ENCODE measurements at regions not wholly inside any gene's neighbourhood (a gene's known extent, or its start where the extent isn't known, plus 50 kb on each side); places are given as distances from the start of the nearest gene placed in this dataset.

GRCh38 chr20:48358176-48359054 lies 469.4 kb downstream of the PREX1 start:
- TF ChIP-seq SUZ12 (IDR thresholded peaks at IDR 0.05; ENCODE audit: extremely low read depth, insufficient read depth, insufficient read length) (no peak), YY1 (IDR thresholded peaks at IDR 0.05; ENCODE audit: insufficient read depth, insufficient read length) (no peak)
